ENCODE measurements at regions not wholly inside any gene's neighbourhood (a gene's known extent, or its start where the extent isn't known, plus 50 kb on each side); places are given as distances from the start of the nearest gene placed in this dataset.
"Not testable (repeated sequence)": the region's sequence is repeated elsewhere in the genome, so short reads cannot be mapped to it uniquely, and the experiment has no call there.

DNA sequence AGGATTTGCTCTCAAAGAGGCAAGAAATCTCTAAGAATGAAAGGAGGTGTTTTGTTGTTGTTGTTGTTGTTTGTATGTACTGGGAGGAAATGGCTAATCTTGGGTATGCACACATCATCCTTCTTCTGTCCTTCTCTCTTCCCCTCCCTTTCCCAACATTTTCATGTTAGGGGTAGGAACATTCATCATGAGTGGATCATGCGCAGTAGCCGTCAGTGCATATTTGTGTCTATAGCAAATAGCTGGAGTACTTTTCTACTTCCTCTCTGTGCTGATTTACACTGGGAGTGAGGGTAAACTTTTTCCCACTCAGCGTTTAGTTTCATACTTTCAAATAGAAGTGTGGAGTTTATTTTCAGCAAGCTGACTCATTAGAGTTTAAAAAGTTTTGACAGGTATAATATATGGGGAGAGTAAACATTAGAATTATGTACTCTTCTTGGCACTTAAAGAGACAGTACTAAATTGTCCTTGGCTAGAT is 80.5 kb upstream of the PRKG1 start:
- no peak for DNase-seq (ENCODE audit: low read depth, low spot score)
- H3K27ac ChIP-seq: no peak overlapping the region

DNA sequence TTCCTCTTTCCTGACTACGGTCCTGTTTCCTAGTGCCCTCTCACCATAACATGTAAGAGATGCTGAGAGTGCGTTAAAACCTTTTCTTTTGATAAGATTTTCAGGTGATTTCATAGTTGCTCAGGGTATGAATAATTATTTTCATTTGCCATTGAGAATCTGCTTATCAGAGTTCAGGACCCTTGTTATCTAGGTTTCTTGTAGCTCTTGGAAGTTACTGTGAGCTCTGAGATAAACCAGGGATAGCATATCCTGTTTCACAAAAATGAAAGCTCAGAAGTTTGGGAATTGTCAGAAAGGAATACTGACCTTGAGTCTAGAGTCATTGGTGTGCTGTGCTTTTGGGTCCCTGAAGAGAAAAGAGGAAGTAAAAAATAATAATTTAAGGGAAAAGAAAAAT is 76.8 kb upstream of the PRKG1 start:
- H3K27ac ChIP-seq: no peak overlapping the region
- DNase-seq (ENCODE audit: low read depth, low spot score): no peak

DNA sequence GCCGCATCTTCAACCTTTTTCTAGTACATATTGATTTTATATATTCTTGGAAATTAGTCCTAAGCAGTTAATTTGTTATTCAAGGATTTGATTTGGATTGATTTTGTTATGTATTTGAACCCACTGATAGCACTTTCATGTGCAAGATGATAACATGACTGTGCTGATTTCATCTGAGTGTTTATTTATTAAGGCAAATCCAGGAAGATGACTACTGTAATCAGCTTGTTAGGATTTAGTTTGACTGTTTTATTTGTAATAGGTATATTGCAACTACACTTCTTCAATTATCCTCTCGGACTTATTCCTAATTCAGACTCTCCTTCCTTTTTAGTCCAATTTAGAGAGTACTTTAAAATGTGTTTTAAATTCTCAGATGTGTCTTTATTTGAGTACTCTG is 75.1 kb upstream of the PRKG1 start:
- no peak overlapping the region for H3K27ac ChIP-seq
- no peak for DNase-seq (ENCODE audit: low read depth, low spot score)

DNA sequence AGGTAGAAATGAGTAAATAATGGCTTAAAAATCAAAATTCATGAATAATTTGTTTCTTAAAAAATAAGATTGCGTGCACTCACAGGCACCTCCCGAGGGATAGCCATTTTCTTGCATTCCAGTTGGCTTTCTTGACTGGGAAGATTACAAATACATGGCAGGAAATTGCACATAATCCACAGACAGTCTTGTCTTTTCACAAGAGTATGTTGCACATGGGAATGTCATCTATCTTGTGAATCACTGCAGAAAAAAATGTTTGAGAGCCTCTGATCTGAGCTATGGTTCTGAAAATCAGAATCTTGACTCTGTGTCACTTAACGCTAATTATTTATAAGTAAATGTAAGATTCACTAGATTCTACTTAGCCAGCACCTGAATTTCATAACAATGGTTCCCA is 74.1 kb upstream of the PRKG1 start:
- no peak for DNase-seq (ENCODE audit: low read depth, low spot score)
- no peak overlapping the region for H3K27ac ChIP-seq

DNA sequence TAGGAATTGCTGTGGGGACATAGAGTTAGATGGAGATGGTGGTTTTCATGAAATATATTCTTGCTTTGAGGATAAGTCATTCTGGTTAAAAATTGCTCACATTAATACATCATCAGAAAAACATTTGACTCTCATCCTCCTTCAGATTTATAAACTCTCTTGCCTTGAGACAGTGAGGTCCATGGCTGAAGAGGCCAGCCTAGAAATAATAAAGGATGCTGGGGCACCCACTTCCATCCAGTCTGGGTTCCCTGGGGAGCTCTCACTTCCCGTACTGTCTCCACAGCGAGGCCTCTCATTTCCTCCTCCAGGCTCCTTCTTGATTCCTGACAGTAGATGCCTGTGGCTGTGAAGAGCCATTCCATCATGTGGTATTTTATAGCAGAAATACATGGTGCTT is 73.3 kb upstream of the PRKG1 start:
- DNase-seq (ENCODE audit: low read depth, low spot score): no peak
- H3K27ac ChIP-seq: no peak overlapping the region

DNA sequence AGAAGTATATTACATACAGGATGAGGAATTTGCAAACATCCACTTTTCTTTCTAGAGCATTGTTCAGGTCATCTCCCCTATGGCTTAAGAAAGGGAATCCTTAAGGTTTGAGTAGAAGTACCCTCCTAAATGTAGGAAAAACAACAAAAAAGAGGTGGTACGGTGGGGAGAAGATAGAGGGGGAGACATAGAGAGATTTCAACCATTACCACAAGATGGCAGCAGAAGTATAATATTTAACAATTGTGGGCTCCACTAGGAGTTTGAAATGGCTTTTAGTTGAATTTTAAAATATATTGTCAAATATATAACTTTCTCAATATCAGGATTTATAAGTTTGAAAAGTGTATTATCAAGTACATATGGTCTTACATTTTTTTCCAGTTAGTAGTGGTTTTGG is 72.7 kb upstream of the PRKG1 start:
- no peak for DNase-seq (ENCODE audit: low read depth, low spot score)
- no peak overlapping the region for H3K27ac ChIP-seq

DNA sequence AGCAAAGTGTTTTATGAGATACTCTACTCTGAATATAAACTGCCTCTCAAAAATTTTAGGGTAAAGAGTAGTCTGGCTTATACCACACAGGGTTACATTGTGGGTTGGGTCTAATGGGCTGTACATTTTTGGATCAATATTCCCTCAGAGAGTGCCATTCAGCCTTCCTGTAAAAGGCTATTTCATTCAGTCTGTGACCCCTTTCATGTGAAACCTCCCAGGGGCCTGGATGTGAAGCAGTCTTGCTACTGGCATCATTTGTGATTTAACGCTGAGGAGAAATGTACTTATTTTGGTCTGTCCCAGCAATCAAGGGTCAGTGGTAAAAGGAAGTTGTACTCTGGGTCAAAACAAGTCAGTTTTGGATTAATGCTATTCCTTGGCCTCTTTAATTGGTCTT is 71.8 kb upstream of the PRKG1 start:
- no peak for DNase-seq (ENCODE audit: low read depth, low spot score)
- H3K27ac ChIP-seq: no peak overlapping the region

DNA sequence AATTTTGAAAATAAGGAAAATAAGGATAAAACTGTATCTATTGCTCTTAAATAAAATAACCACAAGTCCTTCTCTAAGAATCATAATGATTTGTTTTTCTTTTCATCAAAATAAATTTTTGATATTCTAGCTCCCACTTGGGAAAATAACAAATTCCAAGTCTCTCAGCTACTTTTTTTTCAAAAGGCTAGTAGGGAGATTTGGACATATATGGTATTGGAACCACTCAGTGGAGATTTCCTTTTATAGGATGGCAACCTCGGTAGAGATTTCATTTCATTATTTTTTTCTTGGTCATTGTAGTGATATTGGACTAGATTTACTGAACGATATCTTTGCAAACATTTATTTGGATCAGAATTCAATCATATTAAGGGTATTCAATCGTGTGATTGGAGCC is 69.5 kb upstream of the PRKG1 start:
- DNase-seq (ENCODE audit: low read depth, low spot score): no peak
- H3K27ac ChIP-seq: no peak overlapping the region

DNA sequence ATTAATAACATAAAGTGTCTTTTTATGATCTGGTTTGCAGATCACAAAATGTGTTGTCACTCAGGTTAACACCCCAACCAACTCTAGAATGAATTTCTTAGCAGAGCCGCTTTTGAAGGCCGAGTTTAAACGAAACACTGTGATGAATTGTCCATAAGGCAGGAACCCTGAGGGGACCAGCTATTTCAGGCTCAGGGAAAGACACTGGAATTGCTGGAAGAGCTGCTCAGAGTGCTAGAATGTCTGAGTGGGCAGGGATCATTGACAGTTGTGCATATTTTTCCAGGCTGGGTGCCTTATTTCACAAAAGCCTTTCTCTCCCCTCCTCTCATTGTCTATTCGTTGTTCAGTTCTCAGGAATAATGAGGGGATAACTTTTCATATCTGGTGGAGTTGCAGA is 68.7 kb upstream of the PRKG1 start:
- no peak for DNase-seq (ENCODE audit: low read depth, low spot score)
- no peak overlapping the region for H3K27ac ChIP-seq

DNA sequence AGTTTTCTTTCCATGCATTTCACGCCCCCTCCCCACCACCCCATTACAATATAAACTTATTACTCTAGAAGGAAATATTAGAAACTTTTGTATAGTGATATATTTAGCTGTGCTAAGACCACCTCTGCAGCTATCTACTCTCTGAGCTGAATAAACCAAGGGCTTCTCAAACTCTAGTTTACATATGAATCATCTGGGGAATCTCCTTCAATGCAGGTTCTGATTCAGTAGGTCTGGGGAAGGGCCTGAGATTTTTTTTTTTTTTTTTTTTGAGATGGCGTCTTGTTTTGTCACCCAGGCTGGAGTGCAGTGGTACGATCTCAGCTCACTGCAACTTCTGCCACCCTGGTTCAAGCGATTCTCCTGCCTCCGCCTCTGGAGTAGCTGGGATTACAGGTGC is 67.6 kb upstream of the PRKG1 start:
- DNase-seq (ENCODE audit: low read depth, low spot score): no peak
- H3K27ac ChIP-seq: no peak overlapping the region

DNA sequence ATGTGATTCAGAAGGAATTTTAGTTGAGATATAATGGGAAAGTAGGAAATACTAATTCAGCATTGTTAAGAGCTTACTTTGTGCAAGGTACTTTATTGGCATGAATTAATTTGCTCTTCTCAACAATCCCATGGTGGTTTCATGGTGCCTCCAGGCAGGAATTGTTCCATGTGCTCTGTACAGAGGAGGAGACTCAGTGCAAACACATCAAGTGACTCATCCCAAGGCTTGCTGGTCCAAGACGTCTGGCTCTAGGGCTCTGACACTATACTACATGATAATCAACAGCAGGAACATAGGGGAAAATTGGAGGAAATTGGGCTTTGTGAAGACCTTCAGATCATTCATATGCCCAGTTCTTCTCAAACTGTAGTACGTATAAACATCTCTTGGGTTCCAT is 66.5 kb upstream of the PRKG1 start:
- peak; percentile 45 for DNase-seq (ENCODE audit: low read depth, low spot score)
- H3K27ac ChIP-seq: no peak overlapping the region

DNA sequence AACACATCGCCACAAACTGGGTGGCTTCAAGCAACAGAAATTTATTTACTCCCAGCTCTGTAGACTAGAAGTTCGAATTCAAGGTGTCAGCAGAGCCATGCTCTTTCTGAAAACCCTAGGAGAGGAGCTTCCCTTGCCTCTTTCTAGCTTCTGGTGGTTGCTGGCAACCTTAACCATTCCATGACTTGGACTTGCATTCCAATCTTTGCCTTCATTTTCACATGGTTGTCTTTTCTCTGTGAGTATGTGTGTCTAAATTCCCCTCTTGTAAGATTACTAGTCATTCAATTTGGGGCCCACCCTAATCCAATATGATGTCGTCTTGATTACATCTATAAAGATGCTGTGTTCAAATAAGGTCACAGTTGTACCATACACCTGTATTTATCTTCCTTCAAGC is 65.9 kb upstream of the PRKG1 start:
- DNase-seq (ENCODE audit: low read depth, low spot score): no peak
- no peak overlapping the region for H3K27ac ChIP-seq

DNA sequence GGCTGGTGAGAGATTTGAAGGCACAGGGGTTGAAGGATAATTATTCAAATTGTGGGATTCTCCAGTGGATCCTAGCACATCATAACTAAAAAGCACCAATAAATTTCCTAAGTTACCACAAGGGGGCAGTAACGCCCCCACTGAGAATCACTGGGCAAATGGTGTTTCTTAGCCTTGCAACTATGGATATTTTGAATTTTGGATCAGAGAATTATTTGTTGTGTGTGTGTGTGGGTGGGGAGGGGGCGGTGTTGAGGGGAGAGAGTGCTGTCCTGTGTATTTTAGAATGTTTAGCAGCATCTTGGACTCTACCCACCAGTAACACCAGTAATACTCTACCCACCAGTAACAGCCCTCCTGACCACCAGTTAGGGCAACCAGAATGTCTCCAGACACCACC is 63.3 kb upstream of the PRKG1 start:
- no peak overlapping the region for H3K27ac ChIP-seq
- no peak for DNase-seq (ENCODE audit: low read depth, low spot score)

DNA sequence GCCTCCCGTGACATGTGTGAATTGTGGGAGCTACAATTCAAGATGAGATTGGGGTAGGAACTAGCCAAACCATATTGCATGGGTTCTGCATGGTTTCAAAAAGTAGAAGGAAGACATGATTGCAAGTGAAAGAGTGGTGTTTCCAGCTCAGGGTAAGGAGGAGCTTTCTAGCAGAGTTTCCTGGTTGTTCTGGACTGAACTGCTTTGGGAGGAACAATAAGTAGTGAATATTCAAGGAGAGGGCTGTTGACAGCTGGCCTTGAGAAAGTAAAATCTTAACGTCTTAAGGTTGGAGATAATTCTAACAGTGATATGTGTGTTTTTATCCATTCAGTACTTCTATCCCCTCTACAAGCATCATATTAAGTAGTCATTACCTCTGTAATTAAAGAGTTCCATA is 62.2 kb upstream of the PRKG1 start:
- no peak for DNase-seq (ENCODE audit: low read depth, low spot score)
- H3K27ac ChIP-seq: no peak overlapping the region

DNA sequence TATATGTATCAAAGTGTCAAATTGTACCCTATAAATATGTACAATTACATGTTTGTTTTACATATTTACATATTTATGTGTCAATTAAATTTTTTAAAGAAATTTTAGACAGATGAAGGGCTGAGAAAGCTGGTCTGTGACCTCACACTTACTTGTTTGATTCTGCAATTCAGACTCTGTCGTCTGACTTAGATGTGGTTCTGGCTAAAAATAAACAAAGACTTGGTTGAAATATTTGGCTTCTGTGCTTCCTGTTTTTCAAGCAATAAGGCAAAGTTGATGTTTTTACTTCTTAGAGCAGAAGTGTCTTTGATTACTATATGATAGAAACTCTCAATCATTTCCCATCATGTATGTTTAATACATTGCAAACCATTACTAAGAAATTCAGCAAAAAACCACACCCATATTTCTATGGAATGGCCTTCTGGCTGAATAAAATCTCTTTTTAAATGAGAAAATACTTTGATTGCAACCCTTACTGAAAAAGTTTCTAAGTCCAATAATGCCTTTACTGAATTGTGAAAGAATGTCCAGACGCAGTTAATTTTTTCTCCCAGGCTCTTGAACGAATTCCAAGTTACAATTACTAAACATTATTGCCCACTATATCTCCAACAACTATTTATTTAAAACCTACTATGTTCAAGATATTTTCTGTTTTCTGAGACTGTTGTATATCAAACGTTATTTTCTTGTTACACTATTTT is 59.5 kb upstream of the PRKG1 start:
- no peak overlapping the region for H3K27ac ChIP-seq
- DNase-seq (ENCODE audit: low read depth, low spot score): no peak

DNA sequence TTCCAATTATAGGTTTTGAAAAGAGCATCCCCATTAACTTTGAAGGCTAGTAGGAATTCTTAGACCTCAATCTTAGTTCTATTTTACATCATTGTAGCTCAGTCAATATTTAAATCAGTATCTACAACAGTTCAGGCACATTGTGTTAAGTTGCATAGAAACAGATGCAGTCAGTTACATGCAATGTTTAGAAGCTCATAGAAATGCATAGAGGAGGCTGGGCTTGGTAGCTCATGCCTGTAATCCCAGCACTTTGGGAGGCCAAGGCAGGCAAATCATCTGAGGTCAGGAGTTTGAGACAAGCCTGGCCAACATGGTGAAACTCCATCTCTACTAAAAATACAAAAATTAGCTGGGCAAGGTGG is 58.9 kb upstream of the PRKG1 start:
- DNase-seq (ENCODE audit: low read depth, low spot score); H3K27ac ChIP-seq: not testable (repeated sequence)

DNA sequence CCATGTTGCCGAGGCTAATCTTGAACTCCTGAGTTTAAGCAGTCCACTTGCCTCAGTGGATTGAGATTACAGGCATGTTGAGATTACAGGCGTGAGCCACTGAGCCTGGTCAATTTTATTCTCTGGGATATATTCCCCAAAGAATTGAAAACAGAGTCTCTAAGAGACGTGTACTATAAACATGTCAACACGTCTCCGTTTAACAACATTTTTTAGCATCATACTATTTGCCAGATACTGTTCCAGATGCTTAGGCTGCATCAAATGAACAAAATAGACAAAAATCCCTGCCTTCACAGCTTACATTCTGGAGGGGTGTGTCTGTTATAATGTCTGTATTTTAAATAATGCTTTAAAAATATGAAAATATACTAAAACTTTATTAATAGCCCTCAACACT is 54.1 kb upstream of the PRKG1 start:
- no peak overlapping the region for H3K27ac ChIP-seq
- DNase-seq (ENCODE audit: low read depth, low spot score): no peak

DNA sequence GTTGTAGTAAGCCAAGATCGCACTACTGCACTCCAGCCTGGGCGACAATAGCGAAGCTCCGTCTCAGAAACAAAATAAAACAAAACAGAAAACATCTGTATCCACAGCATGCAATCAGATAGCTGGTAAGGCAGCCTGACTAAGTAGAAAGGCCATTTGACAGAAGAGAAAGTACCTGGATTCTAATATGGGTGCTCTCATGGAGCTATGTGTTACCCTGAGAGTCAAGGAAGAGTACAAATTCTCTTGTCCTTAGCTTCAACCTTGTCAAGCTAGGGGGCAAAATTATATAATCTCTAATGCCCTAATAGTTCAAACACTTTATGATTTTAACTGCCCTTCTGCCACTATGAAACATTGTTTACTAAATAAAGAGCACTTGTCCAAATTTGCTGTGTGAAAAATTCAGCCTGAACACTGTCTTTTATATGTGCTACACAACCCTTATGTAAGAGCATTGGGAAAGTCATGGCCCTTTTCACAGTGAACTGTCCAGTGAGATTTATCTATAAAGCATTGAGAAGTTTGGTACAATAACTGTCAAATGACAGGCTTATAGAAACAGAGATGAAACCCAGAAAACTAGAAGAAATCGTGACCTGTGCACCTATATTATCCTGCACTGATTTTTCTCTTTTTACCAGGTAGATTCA is 51.2 kb upstream of the PRKG1 start:
- H3K27ac ChIP-seq: no peak overlapping the region
- DNase-seq (ENCODE audit: low read depth, low spot score): no peak

DNA sequence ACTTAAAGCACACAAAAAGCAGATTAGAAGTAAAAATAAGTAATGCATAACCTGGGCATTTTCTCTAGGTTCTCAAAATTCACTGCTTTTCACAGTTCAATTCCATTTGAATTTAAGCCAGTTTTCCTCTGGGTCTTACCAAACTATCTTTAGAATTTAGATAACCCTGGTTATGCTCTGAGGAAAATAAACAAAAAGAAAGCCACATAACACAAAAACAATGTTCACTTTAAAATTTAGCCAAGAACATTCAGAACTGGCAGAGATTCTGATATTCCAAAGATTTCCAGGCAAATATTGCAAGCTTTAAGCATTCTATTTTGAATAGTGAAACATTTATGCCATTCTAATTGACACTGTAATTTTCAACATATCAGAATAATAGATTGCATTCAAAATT is 50.7 kb upstream of the PRKG1 start:
- no peak overlapping the region for H3K27ac ChIP-seq
- DNase-seq (ENCODE audit: low read depth, low spot score): no peak
